Spleen (tissue), 11 donors: ENCODE measurements at regions not wholly inside any gene's neighbourhood (a gene's known extent, or its start where the extent isn't known, plus 50 kb on each side); places are given as distances from the start of the nearest gene placed in this dataset.
A peak's percentile ranks its signal among the peaks of the same experiment; 100 is the strongest.

Experiments
- DNase-seq: peaks from one replicate; pipeline ENCODE4 v3.0.0-alpha.2; 2020
- H3K27ac ChIP-seq, 8 donors: fragments of 200-600 bp; sonication (generic) in 7 of 8; 1 replicate in 4 of 8; 2 replicates in 4 of 8; pipeline versions ENCODE4 v1.5.0 to v1.8.0; 2016 to 2021; ENCODE audit warnings: inconsistent platforms in 4 of 8, mild to moderate bottlenecking in 4 of 8, moderate library complexity in 1 of 8
- H3K27me3 ChIP-seq, 7 donors: fragments of 200-600 bp; sonication (generic) in 6 of 7; replicated peaks in 1 of 7; 1 replicate in 4 of 7; 2 replicates in 3 of 7; pipeline versions ENCODE4 v1.5.0 to v1.8.0; 2016 to 2021; ENCODE audit warnings: inconsistent platforms in 3 of 7, mild to moderate bottlenecking in 1 of 7
- H3K36me3 ChIP-seq, 6 donors: fragments of 200-600 bp; sonication (generic) in 5 of 6; 1 replicate in 4 of 6; 2 replicates in 2 of 6; pipeline versions ENCODE4 v1.5.0 to v1.8.0; 2016 to 2021; ENCODE audit warnings: inconsistent platforms in 2 of 6
- H3K4me1 ChIP-seq, 6 donors: fragments of 200-600 bp; sonication (generic) in 5 of 6; 1 replicate in 3 of 6; 2 replicates in 3 of 6; pipeline versions ENCODE4 v1.5.0 to v1.8.0; 2016 to 2021; ENCODE audit warnings: inconsistent platforms in 3 of 6
- H3K4me3 ChIP-seq, 8 donors: fragments of 200-600 bp; sonication (generic) in 7 of 8; 1 replicate in 4 of 8; 2 replicates in 4 of 8; pipeline versions ENCODE4 v1.5.0 to v1.8.0; 2016 to 2021; ENCODE audit warnings: inconsistent platforms in 4 of 8, mild to moderate bottlenecking in 4 of 8, moderate library complexity in 2 of 8
- H3K9me3 ChIP-seq, 8 donors: fragments of 200-600 bp; sonication (generic) in 7 of 8; 1 replicate in 4 of 8; 2 replicates in 4 of 8; pipeline versions ENCODE4 v1.5.0 to v1.8.0; 2016 to 2021; ENCODE audit warnings: inconsistent platforms in 4 of 8
- POLR2A ChIP-seq, 3 donors: fragments of 450-650 bp; IDR thresholded peaks; one replicate each; pipeline ENCODE4 v1.5.1; 2017; ENCODE audit warnings: antibody characterized with exemption in 3 of 3, mild to moderate bottlenecking in 1 of 3
- POLR2AphosphoS5 ChIP-seq, 3 donors: sonication (generic); formaldehyde crosslinking; IDR thresholded peaks; one replicate each; pipeline ENCODE4 v1.5.1; 2017; ENCODE audit warnings: antibody characterized with exemption in 3 of 3
- WGBS, 5 donors: extraction: QIAGEN DNeasy Blood & Tissue Kit in 3 of 5; methylation state at CpG; one replicate each; pipeline versions ENCODE4 v1.1.5 to v1.1.7; 2013 to 2018; 5-methylcytosine and 5-hydroxymethylcytosine counted together
- intact Hi-C: fragments of 100-400 bp; cut with DNase I; formaldehyde crosslinking; loops from one replicate; pipeline ENCODE4 v1.15.0; 2023; ENCODE audit warnings: low total_unique reads
- TF ChIP-seq, protein P1 (sequence below), 11 experiments: fragments of 200-600 bp in 7 of 11; fragments of 450-650 bp in 4 of 11; sonication (generic) in 4 of 11; IDR thresholded peaks in 8 of 11; conservative IDR thresholded peaks in 3 of 11; 1 replicate in 7 of 11; 2 replicates in 4 of 11; pipeline versions ENCODE4 v1.4.0 to v1.8.0; 2016 to 2021; ENCODE audit warnings: antibody characterized with exemption in 11 of 11, inconsistent platforms in 4 of 11, mild to moderate bottlenecking in 1 of 11
- donor health status: healthy with polysubstance abuse.
- donor health status: DM: no; HTN: no; CAD: no; lungs with moderate emphysema.
- donor health status: DM: no; HTN: no; CAD: no.
- donor health status: Bipolar disorder and iron deficiency.
- donor health status: healthy.
- donor health status: DM: no; HTN: no; CAD: no.
- donor health status: DM: yes; HTN: yes; CAD: no.

DNA sequence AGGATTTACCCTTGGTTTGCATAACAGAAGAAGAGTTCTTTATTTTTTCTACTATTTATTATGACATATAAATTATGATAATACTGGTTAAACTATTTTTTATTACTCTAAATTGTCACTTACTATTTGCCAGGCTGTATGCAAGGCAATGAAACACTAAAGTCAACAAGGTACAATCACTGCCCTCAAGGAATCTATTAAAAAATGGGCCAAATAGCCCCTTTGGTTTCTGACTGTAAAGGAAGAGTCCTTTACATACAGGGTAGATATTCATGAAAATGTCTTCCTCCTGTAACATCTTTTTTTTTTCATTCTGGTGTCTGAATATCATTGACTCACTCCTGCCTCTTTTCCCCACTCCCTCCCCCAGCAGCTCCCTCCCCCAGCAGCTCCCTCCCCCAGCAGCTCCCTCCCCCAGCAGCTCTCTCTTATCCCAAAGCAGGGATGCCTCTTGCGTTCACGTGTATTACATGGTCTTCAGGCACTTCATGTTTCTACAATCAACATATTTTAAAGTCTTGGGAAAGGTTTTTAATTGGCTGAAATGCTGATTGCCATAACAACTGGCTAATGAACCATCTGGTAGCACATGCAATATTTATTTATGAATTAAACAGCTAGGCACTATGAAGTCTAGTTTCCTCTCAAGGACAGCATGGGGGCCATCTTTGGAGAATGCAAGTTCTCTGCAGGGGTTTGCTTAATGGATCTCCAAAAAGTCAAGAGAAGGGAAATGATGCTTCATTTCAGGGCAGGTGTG is 400.4 kb upstream of the PLXNA2 start:
- intact Hi-C loops, result no loop called here
- no peaks in the 10 kb centered on the region for H3K36me3 ChIP-seq
- WGBS, 5 donors, result 41 to 78% (median 64%) methylated on average over 2 of the region's 2 CpGs
- no peak overlapping the region for H3K27ac ChIP-seq
- peaks cover 0 to 23% (median 0%) of the 10 kb centered on the region in 7 donors for H3K27me3 ChIP-seq
- H3K4me3 ChIP-seq, result no peak overlapping the region
- TF ChIP-seq POLR2AphosphoS5 (IDR thresholded peaks at IDR 0.05), result no peak
- TF ChIP-seq, protein P1, sequence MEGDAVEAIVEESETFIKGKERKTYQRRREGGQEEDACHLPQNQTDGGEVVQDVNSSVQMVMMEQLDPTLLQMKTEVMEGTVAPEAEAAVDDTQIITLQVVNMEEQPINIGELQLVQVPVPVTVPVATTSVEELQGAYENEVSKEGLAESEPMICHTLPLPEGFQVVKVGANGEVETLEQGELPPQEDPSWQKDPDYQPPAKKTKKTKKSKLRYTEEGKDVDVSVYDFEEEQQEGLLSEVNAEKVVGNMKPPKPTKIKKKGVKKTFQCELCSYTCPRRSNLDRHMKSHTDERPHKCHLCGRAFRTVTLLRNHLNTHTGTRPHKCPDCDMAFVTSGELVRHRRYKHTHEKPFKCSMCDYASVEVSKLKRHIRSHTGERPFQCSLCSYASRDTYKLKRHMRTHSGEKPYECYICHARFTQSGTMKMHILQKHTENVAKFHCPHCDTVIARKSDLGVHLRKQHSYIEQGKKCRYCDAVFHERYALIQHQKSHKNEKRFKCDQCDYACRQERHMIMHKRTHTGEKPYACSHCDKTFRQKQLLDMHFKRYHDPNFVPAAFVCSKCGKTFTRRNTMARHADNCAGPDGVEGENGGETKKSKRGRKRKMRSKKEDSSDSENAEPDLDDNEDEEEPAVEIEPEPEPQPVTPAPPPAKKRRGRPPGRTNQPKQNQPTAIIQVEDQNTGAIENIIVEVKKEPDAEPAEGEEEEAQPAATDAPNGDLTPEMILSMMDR (IDR thresholded peaks at IDR 0.05 in 8 of 11, conservative IDR thresholded peaks at IDR 0.05 in 3 of 11), result no peak
- no peak for TF ChIP-seq POLR2A (IDR thresholded peaks at IDR 0.05)
- H3K4me1 ChIP-seq, result no peaks in the 10 kb centered on the region
- no peak for DNase-seq
- no peaks in the 10 kb centered on the region for H3K9me3 ChIP-seq

DNA sequence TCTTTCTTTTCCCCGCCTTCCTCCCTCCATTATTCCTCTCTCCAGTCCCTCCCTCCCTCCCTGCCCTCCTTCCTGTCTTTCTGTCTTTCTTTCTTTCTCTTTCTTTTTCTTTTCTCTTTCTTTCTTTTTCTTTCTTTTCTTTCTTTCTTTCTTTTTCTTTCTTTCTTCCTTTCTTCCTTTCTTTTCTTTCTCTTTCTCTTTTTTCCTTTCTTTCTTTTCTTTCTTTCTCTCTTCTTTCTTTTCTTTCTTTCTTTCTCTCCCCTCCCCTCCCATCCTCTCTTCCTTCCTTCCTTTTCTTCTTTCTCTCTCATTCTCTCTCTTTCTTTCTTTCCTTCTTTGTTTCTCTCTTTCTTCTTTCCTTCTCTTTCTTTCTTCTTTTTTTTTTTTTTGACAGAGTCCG is 402.2 kb upstream of the PLXNA2 start:
- TF ChIP-seq, protein P1 (IDR thresholded peaks at IDR 0.05 in 8 of 11, conservative IDR thresholded peaks at IDR 0.05 in 3 of 11), result no peak
- TF ChIP-seq POLR2A (IDR thresholded peaks at IDR 0.05), result no peak
- TF ChIP-seq POLR2AphosphoS5 (IDR thresholded peaks at IDR 0.05), result no peak
- H3K27ac ChIP-seq, result no peak overlapping the region
- peaks cover 0 to 42% (median 4%) of the 10 kb centered on the region in 7 donors for H3K27me3 ChIP-seq
- H3K36me3 ChIP-seq, result no peaks in the 10 kb centered on the region
- H3K9me3 ChIP-seq, result no peaks in the 10 kb centered on the region
- no peak for DNase-seq
- 84 to 90% (median 86%) methylated on average over 2 of the region's 2 CpGs for WGBS, 5 donors
- no peak overlapping the region for H3K4me3 ChIP-seq
- intact Hi-C loops, result no loop called here
- H3K4me1 ChIP-seq, result no peaks in the 10 kb centered on the region

DNA sequence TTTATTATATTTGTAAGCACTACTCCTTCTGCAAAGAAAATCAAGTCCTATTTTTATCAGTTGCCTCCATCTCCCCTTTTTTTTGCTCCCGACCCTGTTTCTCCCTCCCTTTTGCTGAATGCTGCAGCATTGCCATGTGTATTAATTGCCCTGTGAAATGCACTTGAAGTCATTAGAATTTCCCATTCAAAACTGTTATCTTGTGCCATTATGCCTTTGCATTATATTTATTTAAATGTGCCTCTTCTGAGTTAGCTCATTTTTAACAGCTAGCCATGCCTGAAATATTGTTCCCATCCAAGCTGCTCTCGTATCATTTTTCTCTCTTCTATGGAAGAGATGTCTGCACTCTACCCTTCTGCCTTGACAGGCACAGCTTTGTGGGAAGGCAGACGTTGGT is 404.0 kb upstream of the PLXNA2 start:
- H3K27me3 ChIP-seq, result peaks cover 0 to 53% (median 7%) of the 10 kb centered on the region in 7 donors
- WGBS, 5 donors, result 58 to 72% (median 66%) methylated on average over 3 of the region's 3 CpGs
- intact Hi-C loops, result no loop called here
- H3K27ac ChIP-seq, result no peak overlapping the region
- DNase-seq, result no peak
- TF ChIP-seq, protein P1 (IDR thresholded peaks at IDR 0.05 in 8 of 11, conservative IDR thresholded peaks at IDR 0.05 in 3 of 11), result no peak
- TF ChIP-seq POLR2AphosphoS5 (IDR thresholded peaks at IDR 0.05), result no peak
- TF ChIP-seq POLR2A (IDR thresholded peaks at IDR 0.05), result no peak
- no peaks in the 10 kb centered on the region for H3K4me1 ChIP-seq
- H3K36me3 ChIP-seq, result no peaks in the 10 kb centered on the region
- H3K4me3 ChIP-seq, result no peak overlapping the region
- H3K9me3 ChIP-seq, result no peaks in the 10 kb centered on the region

DNA sequence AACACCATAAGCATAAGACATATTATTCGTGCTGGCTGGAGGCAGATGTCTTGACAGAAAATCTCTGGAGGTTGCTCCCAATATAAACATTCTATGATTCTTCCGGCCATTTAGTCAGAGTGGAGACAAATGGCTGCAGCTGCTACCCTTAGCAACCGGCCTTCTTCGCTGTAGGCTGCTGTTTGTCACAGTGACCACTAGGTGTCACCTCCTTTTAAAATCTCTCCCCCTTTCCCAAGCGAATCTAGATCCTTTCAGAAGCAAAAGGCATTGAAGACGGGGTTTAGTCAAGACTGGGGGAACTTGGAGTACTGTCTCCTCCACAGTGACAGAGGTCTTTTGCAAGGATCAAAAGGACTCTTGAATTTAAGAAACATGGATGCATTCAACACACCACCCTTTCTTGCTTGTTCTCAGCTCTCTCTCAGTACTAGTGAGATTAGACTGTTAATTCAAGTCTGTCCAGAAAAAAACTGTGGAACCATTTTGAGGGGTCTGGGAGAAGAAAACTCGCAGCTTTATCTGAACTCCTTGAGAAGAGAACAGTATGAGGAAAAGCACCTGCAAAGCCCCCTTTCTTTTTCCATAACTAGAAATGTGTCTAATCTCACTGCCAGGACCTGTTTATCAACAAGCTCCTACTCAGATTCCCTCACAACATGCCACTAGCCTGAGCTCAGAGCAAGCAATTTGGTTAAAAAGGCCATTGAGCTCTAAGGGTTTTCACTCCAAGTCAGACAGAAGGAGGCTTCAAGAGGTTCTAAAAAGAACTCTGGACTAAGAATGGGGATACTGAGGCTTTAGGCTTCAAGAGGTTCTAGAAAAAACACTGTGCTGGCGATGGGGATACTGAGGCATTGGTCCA is 408.3 kb upstream of the PLXNA2 start:
- Histone ChIP-seq H3K4me1 (no peaks in the 10 kb centered on the region), H3K9me3 (no peaks in the 10 kb centered on the region), H3K27me3 (peaks cover 0 to 49% (median 7%) of the 10 kb centered on the region in 7 donors), H3K27ac (no peak overlapping the region), H3K36me3 (no peaks in the 10 kb centered on the region), H3K4me3 (no peak overlapping the region)
- WGBS, 5 donors, result 16 to 21% (median 19%) methylated on average over 8 of the region's 8 CpGs
- DNase-seq, result no peak
- intact Hi-C loops, result loop anchor here (5.0 kb wide), 1 partner anchor 540 kb away; no protein-coding TSS in a partner anchor
- TF ChIP-seq, protein P1 (IDR thresholded peaks at IDR 0.05 in 8 of 11, conservative IDR thresholded peaks at IDR 0.05 in 3 of 11), result peak; percentile 59 to 91 (median 78)
- TF ChIP-seq POLR2AphosphoS5 (IDR thresholded peaks at IDR 0.05), result no peak
